LHCN-M2 (cell line): ENCODE measurements at regions not wholly inside any gene's neighbourhood (a gene's known extent, or its start where the extent isn't known, plus 50 kb on each side); places are given as distances from the start of the nearest gene placed in this dataset.
"Not testable (repeated sequence)": the region's sequence is repeated elsewhere in the genome, so short reads cannot be mapped to it uniquely, and the experiment has no call there.

Experiments used
- DNase-seq: peaks from one replicate; pipeline ENCODE4 v3.0.0-alpha.2; 2012; ENCODE audit warnings: low read depth

GRCh38 chr6:8180327-8181159, 78.2 kb upstream of the EEF1E1 start:
- DNase-seq, result peak; percentile 78

GRCh38 chr6:8177721-8178120, 75.4 kb upstream of the EEF1E1 start:
- peak; percentile 9 for DNase-seq

GRCh38 chr6:8175046-8175777, 72.9 kb upstream of the EEF1E1 start:
- peak; percentile 46 for DNase-seq

- DNase-seq, result no peak
These were observed 72.2 kb upstream of the EEF1E1 start for GRCh38 chr6:8174571-8174970.

- no peak for DNase-seq
These were observed 70.2 kb upstream of the EEF1E1 start for GRCh38 chr6:8172530-8172929.

- no peak for DNase-seq
These were observed 68.4 kb upstream of the EEF1E1 start for GRCh38 chr6:8170754-8171153.

GRCh38 chr6:8170245-8170644, 67.9 kb upstream of the EEF1E1 start:
- DNase-seq, result no peak

- no peak for DNase-seq
These were observed 63.8 kb upstream of the EEF1E1 start for GRCh38 chr6:8166156-8166555.

- not testable (repeated sequence) for DNase-seq
These were observed 62.7 kb upstream of the EEF1E1 start for GRCh38 chr6:8165008-8165407.

GRCh38 chr6:8164281-8164680, 61.9 kb upstream of the EEF1E1 start:
- DNase-seq, result not testable (repeated sequence)

- DNase-seq, result no peak
These were observed 57.6 kb upstream of the EEF1E1 start for GRCh38 chr6:8159966-8160365.

- DNase-seq, result no peak
These were observed 55.5 kb upstream of the EEF1E1 start for GRCh38 chr6:8157839-8158238.

- no peak for DNase-seq
These were observed 53.1 kb upstream of the EEF1E1 start for GRCh38 chr6:8155259-8156012.
